Adrenal gland (tissue), 9 donors: ENCODE measurements at regions not wholly inside any gene's neighbourhood (a gene's known extent, or its start where the extent isn't known, plus 50 kb on each side); places are given as distances from the start of the nearest gene placed in this dataset.

Experiments used
- DNase-seq, 7 donors: peaks; one replicate each; pipeline ENCODE4 v3.0.0-alpha.2; 2019 to 2020
- H3K27ac ChIP-seq, 5 donors: fragments of 200-600 bp; sonication (generic) in 4 of 5; 1 replicate in 3 of 5; 2 replicates in 2 of 5; pipeline versions ENCODE4 v1.5.1 to v1.8.0; 2016 to 2020; ENCODE audit warnings: mild to moderate bottlenecking in 1 of 5
- H3K27me3 ChIP-seq: fragments of 200-600 bp; 2 replicates; pipeline ENCODE4 v1.8.0; 2021
- H3K36me3 ChIP-seq, 2 donors: fragments of 200-600 bp; replicated peaks in 1 of 2; 1 replicate in 1 of 2; 2 replicates in 1 of 2; pipeline versions ENCODE4 v1.5.1 to v1.8.0; 2018 to 2022
- H3K4me1 ChIP-seq, 2 donors: fragments of 200-600 bp; replicated peaks in 1 of 2; 1 replicate in 1 of 2; 2 replicates in 1 of 2; pipeline versions ENCODE4 v1.5.1 to v1.8.0; 2018 to 2021
- H3K4me3 ChIP-seq, 4 donors: fragments of 200-600 bp; sonication (generic) in 3 of 4; one replicate each; pipeline ENCODE4 v1.5.1; 2016 to 2018
- H3K9me3 ChIP-seq, 3 donors: fragments of 200-600 bp; sonication (generic) in 1 of 3; replicated peaks in 1 of 3; 1 replicate in 2 of 3; 2 replicates in 1 of 3; pipeline versions ENCODE4 v1.5.1 to v1.8.0; 2016 to 2021
- CTCF ChIP-seq, 6 experiments: fragments of 450-650 bp in 4 of 6; fragments of 200-600 bp in 2 of 6; sonication (generic) in 1 of 6; IDR thresholded peaks; 1 replicate in 5 of 6; 2 replicates in 1 of 6; pipeline versions ENCODE4 v1.5.1 to v1.8.0; 2016 to 2021; ENCODE audit warnings: antibody characterized with exemption in 6 of 6, mild to moderate bottlenecking in 2 of 6, moderate library complexity in 1 of 6
- POLR2A ChIP-seq, 2 donors: fragments of 450-650 bp; IDR thresholded peaks; one replicate each; pipeline ENCODE4 v1.6.1; 2017; ENCODE audit warnings: antibody characterized with exemption in 2 of 2, mild to moderate bottlenecking in 2 of 2, moderate library complexity in 1 of 2
- WGBS, 4 donors: extraction: QIAGEN DNeasy Blood & Tissue Kit in 2 of 4; methylation state at CpG; one replicate each; pipeline versions ENCODE4 v1.1.5 to v1.1.7; 2013 to 2017; 5-methylcytosine and 5-hydroxymethylcytosine counted together
- intact Hi-C, 2 donors: fragments of 100-400 bp; cut with DNase I; formaldehyde crosslinking; loops; one replicate each; pipeline versions ENCODE4 v1.14.1 to v1.15.0; 2022 to 2023
- donor health status: healthy with polysubstance abuse.
- donor health status: Bipolar disorder and iron deficiency.
- donor health status: DM: yes; HTN: yes; CAD: no.
- donor health status: DM: no; HTN: no; CAD: no.
- donor health status: DM: no; HTN: no; CAD: no.

GRCh38 chr18:10167759-10168158, 253.9 kb downstream of the VAPA start:
- TF ChIP-seq CTCF (IDR thresholded peaks at IDR 0.05) (no peak), POLR2A (IDR thresholded peaks at IDR 0.05) (no peak)
- no peaks in the 10 kb centered on the region for H3K36me3 ChIP-seq
- H3K27me3 ChIP-seq = no peaks in the 10 kb centered on the region
- no peak for DNase-seq
- no peak overlapping the region for H3K4me3 ChIP-seq
- intact Hi-C loops = no loop called here
- no peaks in the 10 kb centered on the region for H3K9me3 ChIP-seq
- no peak overlapping the region for H3K27ac ChIP-seq
- WGBS, 4 donors = 87 to 97% (median 95%) methylated on average over 11 of the region's 11 CpGs
- H3K4me1 ChIP-seq = no peaks in the 10 kb centered on the region

- H3K4me1 ChIP-seq = no peaks in the 10 kb centered on the region
- H3K36me3 ChIP-seq = no peaks in the 10 kb centered on the region
- H3K4me3 ChIP-seq = no peak overlapping the region
- H3K27me3 ChIP-seq = no peaks in the 10 kb centered on the region
- intact Hi-C loops = no loop called here
- no peak overlapping the region for H3K27ac ChIP-seq
- 88 to 96% (median 89%) methylated on average over 5 to 9 of the region's 9 CpGs for WGBS, 4 donors
- H3K9me3 ChIP-seq = no peaks in the 10 kb centered on the region
- TF ChIP-seq CTCF (IDR thresholded peaks at IDR 0.05) = no peak
- TF ChIP-seq POLR2A (IDR thresholded peaks at IDR 0.05) = no peak
- no peak for DNase-seq
Observed at GRCh38 chr18:10168477-10168876, 254.7 kb downstream of the VAPA start.

GRCh38 chr18:10169064-10169562, 255.3 kb downstream of the VAPA start:
- intact Hi-C loops = no loop called here
- H3K9me3 ChIP-seq = no peaks in the 10 kb centered on the region
- H3K4me3 ChIP-seq = no peak overlapping the region
- H3K4me1 ChIP-seq = no peaks in the 10 kb centered on the region
- H3K27ac ChIP-seq = no peak overlapping the region
- no peaks in the 10 kb centered on the region for H3K27me3 ChIP-seq
- no peaks in the 10 kb centered on the region for H3K36me3 ChIP-seq
- DNase-seq = no peak
- WGBS, 4 donors = 70 to 95% (median 83%) methylated on average over 4 of the region's 4 CpGs
- TF ChIP-seq POLR2A (IDR thresholded peaks at IDR 0.05) (no peak), CTCF (IDR thresholded peaks at IDR 0.05) (no peak)

- Histone ChIP-seq H3K27me3 (no peaks in the 10 kb centered on the region), H3K4me3 (no peak overlapping the region), H3K4me1 (no peaks in the 10 kb centered on the region), H3K27ac (no peak overlapping the region), H3K36me3 (no peaks in the 10 kb centered on the region), H3K9me3 (no peaks in the 10 kb centered on the region)
- intact Hi-C loops = no loop called here
- 73 to 78% (median 76%) methylated on average over 2 of the region's 2 CpGs for WGBS, 4 donors
- no peak for DNase-seq
- TF ChIP-seq POLR2A (IDR thresholded peaks at IDR 0.05) = no peak
- no peak for TF ChIP-seq CTCF (IDR thresholded peaks at IDR 0.05)
Observed at GRCh38 chr18:10169814-10170213, 256.0 kb downstream of the VAPA start.
